GM12872 (cell line): ENCODE measurements at regions not wholly inside any gene's neighbourhood (a gene's known extent, or its start where the extent isn't known, plus 50 kb on each side); places are given as distances from the start of the nearest gene placed in this dataset.

ENCODE experiments used
- CTCF ChIP-seq: IDR thresholded peaks from 3 replicates; pipeline ENCODE4 v1.5.1; 2011; ENCODE audit warnings: low read depth, mild to moderate bottlenecking, low read length, moderate library complexity; ENCODE audit not compliant: insufficient read depth

GRCh38 chr5:72608926-72609325 lies 101.7 kb upstream of the ZNF366 start:
- TF ChIP-seq CTCF, result no peak

- no peak for TF ChIP-seq CTCF
Measured at GRCh38 chr5:72608297-72608696, 101.1 kb upstream of the ZNF366 start.

- TF ChIP-seq CTCF, result no peak
Measured at GRCh38 chr5:72607381-72607780, 100.2 kb upstream of the ZNF366 start.

GRCh38 chr5:72606525-72606924 lies 99.3 kb upstream of the ZNF366 start:
- TF ChIP-seq CTCF, result no peak

- no peak for TF ChIP-seq CTCF
Measured at GRCh38 chr5:72605632-72606031, 98.4 kb upstream of the ZNF366 start.

GRCh38 chr5:72604798-72605154 lies 97.6 kb upstream of the ZNF366 start:
- no peak for TF ChIP-seq CTCF

GRCh38 chr5:72604111-72604797 lies 97.0 kb upstream of the ZNF366 start:
- TF ChIP-seq CTCF, result no peak
